Vagina (tissue), 2 donors: ENCODE measurements at regions not wholly inside any gene's neighbourhood (a gene's known extent, or its start where the extent isn't known, plus 50 kb on each side); places are given as distances from the start of the nearest gene placed in this dataset.

Experiments
- DNase-seq, 2 donors: peaks; one replicate each; pipeline ENCODE4 v3.0.0-alpha.2; 2017; ENCODE audit errors: extremely low spot score in 2 of 2
- H3K27ac ChIP-seq: fragments of 200-600 bp; sonication (generic); one replicate; pipeline ENCODE4 v1.5.1; 2019
- H3K27me3 ChIP-seq: fragments of 200-600 bp; sonication (generic); one replicate; pipeline ENCODE4 v1.5.1; 2019
- H3K36me3 ChIP-seq, 2 donors: fragments of 200-600 bp; sonication (generic); one replicate each; pipeline ENCODE4 v1.5.1; 2017 to 2019
- H3K4me1 ChIP-seq: fragments of 200-600 bp; sonication (generic); one replicate; pipeline ENCODE4 v1.5.1; 2019
- H3K4me3 ChIP-seq, 2 donors: fragments of 200-600 bp; sonication (generic); 1 replicate in 1 of 2; 2 replicates in 1 of 2; pipeline ENCODE4 v1.5.1; 2016 to 2019
- H3K9me3 ChIP-seq: fragments of 200-600 bp; sonication (generic); one replicate; pipeline ENCODE4 v1.5.1; 2019
- CTCF ChIP-seq, 3 experiments: fragments of 450-650 bp in 2 of 3; fragments of 200-600 bp in 1 of 3; sonication (generic) in 1 of 3; IDR thresholded peaks; one replicate each; pipeline ENCODE4 v1.5.1; 2017 to 2019; ENCODE audit warnings: antibody characterized with exemption in 3 of 3, mild to moderate bottlenecking in 2 of 3, moderate library complexity in 2 of 3
- POLR2A ChIP-seq, 2 donors: fragments of 450-650 bp; IDR thresholded peaks; one replicate each; pipeline ENCODE4 v1.6.1; 2017; ENCODE audit warnings: antibody characterized with exemption in 2 of 2, mild to moderate bottlenecking in 2 of 2, moderate library complexity in 2 of 2
- POLR2AphosphoS5 ChIP-seq, 2 donors: sonication (generic); formaldehyde crosslinking; IDR thresholded peaks; one replicate each; pipeline ENCODE4 v1.9.0; 2017; ENCODE audit warnings: antibody characterized with exemption in 2 of 2, mild to moderate bottlenecking in 2 of 2, low read depth in 1 of 2; ENCODE audit not compliant: insufficient read depth in 1 of 2
- intact Hi-C: fragments of 100-400 bp; cut with DNase I; formaldehyde crosslinking; loops from one replicate; pipeline ENCODE4 v1.15.1; 2023

- Histone ChIP-seq H3K27ac (no peak overlapping the region), H3K4me3 (no peak overlapping the region), H3K9me3 (no peaks in the 10 kb centered on the region), H3K27me3 (no peaks in the 10 kb centered on the region), H3K36me3 (no peaks in the 10 kb centered on the region), H3K4me1 (no peaks in the 10 kb centered on the region)
- intact Hi-C loops: no loop called here
- DNase-seq: no peak
- TF ChIP-seq POLR2AphosphoS5 (IDR thresholded peaks at IDR 0.05; ENCODE audit: insufficient read depth in 1 of 2, low read depth in 1 of 2) (no peak), POLR2A (IDR thresholded peaks at IDR 0.05) (no peak), CTCF (IDR thresholded peaks at IDR 0.05) (no peak)
Observed at GRCh38 chr1:89472253-89472652, 52.4 kb upstream of the LRRC8B start.

GRCh38 chr1:89472886-89473417 is 51.7 kb upstream of the LRRC8B start:
- H3K4me3 ChIP-seq: no peak overlapping the region
- no peaks in the 10 kb centered on the region for H3K27me3 ChIP-seq
- no peaks in the 10 kb centered on the region for H3K36me3 ChIP-seq
- no peaks in the 10 kb centered on the region for H3K9me3 ChIP-seq
- intact Hi-C loops: no loop called here
- no peaks in the 10 kb centered on the region for H3K4me1 ChIP-seq
- H3K27ac ChIP-seq: no peak overlapping the region
- DNase-seq: no peak
- TF ChIP-seq CTCF (IDR thresholded peaks at IDR 0.05) (no peak), POLR2AphosphoS5 (IDR thresholded peaks at IDR 0.05; ENCODE audit: insufficient read depth in 1 of 2, low read depth in 1 of 2) (no peak), POLR2A (IDR thresholded peaks at IDR 0.05) (no peak)
